ENCODE measurements at regions not wholly inside any gene's neighbourhood (a gene's known extent, or its start where the extent isn't known, plus 50 kb on each side); places are given as distances from the start of the nearest gene placed in this dataset.

- no peak overlapping the region for H3K4me3 ChIP-seq (ENCODE audit: low read length)
- H3K36me3 ChIP-seq (ENCODE audit: control insufficient read depth, insufficient read depth, low read length): no peaks in the 10 kb centered on the region
- peaks cover 3% of the 10 kb centered on the region for H3K9me3 ChIP-seq (ENCODE audit: control insufficient read depth, low read length)
- DNase-seq: peak; percentile 22
- H3K27me3 Mint-ChIP-seq (ENCODE audit: insufficient read depth): peaks cover 3% of the 10 kb centered on the region
- H3K9me3 Mint-ChIP-seq: peaks cover 18% of the 10 kb centered on the region
- no peaks in the 10 kb centered on the region for H3K36me3 Mint-ChIP-seq (ENCODE audit: low read depth)
- no peak overlapping the region for H3K27ac ChIP-seq (ENCODE audit: low read depth, low read length)
- 82% methylated on average over 4 of the region's 4 CpGs; no CpG with 5 or more reads in 1 of the 2 experiments for WGBS, 2 experiments (ENCODE audit: insufficient coverage in 1 of 2, insufficient read length in 1 of 2)
- H3K27me3 ChIP-seq (ENCODE audit: control insufficient read depth, insufficient read depth, low read length, poor library complexity, severe bottlenecking): no peaks in the 10 kb centered on the region
- no peak overlapping the region for H3K27ac Mint-ChIP-seq
- H3K4me1 Mint-ChIP-seq: peaks cover 15% of the 10 kb centered on the region
- H3K4me3 Mint-ChIP-seq: no peak overlapping the region
- TF ChIP-seq CTCF (conservative IDR thresholded peaks at IDR 0.05): no peak
- H3K9ac ChIP-seq (ENCODE audit: extremely low read depth, low read length, poor library complexity, severe bottlenecking): no peak overlapping the region
- H3K4me1 ChIP-seq (ENCODE audit: control insufficient read depth, insufficient read depth, low read length): no peaks in the 10 kb centered on the region
Measured at GRCh38 chr1:29460041-29460610, 223.8 kb downstream of the PTPRU start.

DNA sequence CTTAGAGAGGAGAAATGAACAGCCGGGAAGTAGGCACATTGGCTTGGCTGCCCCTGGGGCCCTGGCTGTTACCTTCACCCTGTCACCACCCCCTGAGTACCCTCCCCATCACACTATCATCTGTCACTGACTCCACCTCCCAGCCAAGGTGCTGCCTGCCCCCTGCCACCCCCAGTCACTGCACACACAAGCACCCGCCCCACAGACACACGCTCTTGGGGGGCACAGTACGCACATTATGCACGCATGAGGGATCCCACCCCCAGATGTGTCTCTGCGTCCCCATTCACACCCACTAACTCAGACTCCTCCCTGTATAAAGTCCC is 223.3 kb downstream of the PTPRU start:
- H3K27ac ChIP-seq (ENCODE audit: low read depth, low read length): no peak overlapping the region
- H3K9me3 ChIP-seq (ENCODE audit: control insufficient read depth, low read length): no peaks in the 10 kb centered on the region
- Mint-ChIP-seq H3K27ac (no peak overlapping the region), H3K4me3 (no peak overlapping the region), H3K27me3 (ENCODE audit: insufficient read depth) (peaks cover 5% of the 10 kb centered on the region), H3K4me1 (peaks cover 15% of the 10 kb centered on the region), H3K36me3 (ENCODE audit: low read depth) (no peaks in the 10 kb centered on the region), H3K9me3 (peaks cover 14% of the 10 kb centered on the region)
- TF ChIP-seq CTCF (conservative IDR thresholded peaks at IDR 0.05): no peak
- no peaks in the 10 kb centered on the region for H3K27me3 ChIP-seq (ENCODE audit: control insufficient read depth, insufficient read depth, low read length, poor library complexity, severe bottlenecking)
- H3K4me3 ChIP-seq (ENCODE audit: low read length): no peak overlapping the region
- DNase-seq: peak; percentile 35
- WGBS, 2 experiments (ENCODE audit: insufficient coverage in 1 of 2, insufficient read length in 1 of 2): 80 to 96% methylated on average over 4 to 6 of the region's 6 CpGs
- no peaks in the 10 kb centered on the region for H3K36me3 ChIP-seq (ENCODE audit: control insufficient read depth, insufficient read depth, low read length)
- no peak overlapping the region for H3K9ac ChIP-seq (ENCODE audit: extremely low read depth, low read length, poor library complexity, severe bottlenecking)
- H3K4me1 ChIP-seq (ENCODE audit: control insufficient read depth, insufficient read depth, low read length): no peaks in the 10 kb centered on the region

GRCh38 chr1:29458737-29459619 is 222.7 kb downstream of the PTPRU start:
- H3K27me3 ChIP-seq (ENCODE audit: control insufficient read depth, insufficient read depth, low read length, poor library complexity, severe bottlenecking): no peaks in the 10 kb centered on the region
- TF ChIP-seq CTCF (conservative IDR thresholded peaks at IDR 0.05): no peak
- H3K27ac ChIP-seq (ENCODE audit: low read depth, low read length): no peak overlapping the region
- Mint-ChIP-seq H3K9me3 (peaks cover 12% of the 10 kb centered on the region), H3K4me3 (no peak overlapping the region), H3K27ac (no peak overlapping the region), H3K27me3 (ENCODE audit: insufficient read depth) (peaks cover 6% of the 10 kb centered on the region), H3K36me3 (ENCODE audit: low read depth) (no peaks in the 10 kb centered on the region), H3K4me1 (peaks cover 15% of the 10 kb centered on the region)
- no peaks in the 10 kb centered on the region for H3K4me1 ChIP-seq (ENCODE audit: control insufficient read depth, insufficient read depth, low read length)
- DNase-seq: peak; percentile 38
- 87 to 94% methylated on average over 3 to 8 of the region's 8 CpGs for WGBS, 2 experiments (ENCODE audit: insufficient coverage in 1 of 2, insufficient read length in 1 of 2)
- H3K9me3 ChIP-seq (ENCODE audit: control insufficient read depth, low read length): no peaks in the 10 kb centered on the region
- H3K4me3 ChIP-seq (ENCODE audit: low read length): no peak overlapping the region
- H3K36me3 ChIP-seq (ENCODE audit: control insufficient read depth, insufficient read depth, low read length): no peaks in the 10 kb centered on the region
- H3K9ac ChIP-seq (ENCODE audit: extremely low read depth, low read length, poor library complexity, severe bottlenecking): no peak overlapping the region

Data from endodermal cell (in vitro differentiated cells).